ACC112 (cell line): ENCODE measurements at regions not wholly inside any gene's neighbourhood (a gene's known extent, or its start where the extent isn't known, plus 50 kb on each side); places are given as distances from the start of the nearest gene placed in this dataset.
"Not testable (repeated sequence)": the region's sequence is repeated elsewhere in the genome, so short reads cannot be mapped to it uniquely, and the experiment has no call there.

Source experiments
- H2AFZ ChIP-seq: fragments of 200-600 bp; sonication (generic); one replicate; pipeline ENCODE4 v1.6.0; 2017; ENCODE audit warnings: antibody characterized with exemption, low read length; ENCODE audit not compliant: unreplicated experiment
- H3K27ac ChIP-seq: fragments of 200-600 bp; sonication (generic); 2 replicates; pipeline ENCODE4 v1.5.1; 2014; ENCODE audit warnings: low read depth, mild to moderate bottlenecking, antibody characterized with exemption, low read length, moderate library complexity
- H3K27me3 ChIP-seq: fragments of 200-600 bp; sonication (generic); 2 replicates; pipeline ENCODE4 v1.6.1; 2014; ENCODE audit warnings: mild to moderate bottlenecking, antibody characterized with exemption, low read length, moderate library complexity, mixed read lengths; ENCODE audit not compliant: insufficient read depth
- H3K36me3 ChIP-seq: fragments of 200-600 bp; sonication (generic); 2 replicates; pipeline ENCODE4 v1.6.1; 2016; ENCODE audit warnings: mild to moderate bottlenecking, antibody characterized with exemption, low read length, moderate library complexity, mixed read lengths; ENCODE audit not compliant: insufficient read depth
- H3K4me1 ChIP-seq: fragments of 200-600 bp; sonication (generic); one replicate; pipeline ENCODE4 v1.6.1; 2016; ENCODE audit warnings: low read length, mixed read lengths; ENCODE audit not compliant: insufficient read depth, unreplicated experiment, control insufficient read depth
- H3K4me3 ChIP-seq: fragments of 200-600 bp; sonication (generic); 2 replicates; pipeline ENCODE4 v1.5.1; 2014; ENCODE audit warnings: mild to moderate bottlenecking, low read depth, low read length
- H3K79me2 ChIP-seq: fragments of 200-600 bp; sonication (generic); one replicate; pipeline ENCODE4 v1.6.0; 2016; ENCODE audit warnings: low read length; ENCODE audit not compliant: control insufficient read depth, unreplicated experiment, insufficient read depth

- no peaks in the 10 kb centered on the region for H3K79me2 ChIP-seq
- no peaks in the 10 kb centered on the region for H3K4me1 ChIP-seq
- H3K36me3 ChIP-seq: no peaks in the 10 kb centered on the region; the same call in 1 of the 2 replicates
- H2AFZ ChIP-seq: no peak overlapping the region
- no peak overlapping the region for H3K27ac ChIP-seq
- no peaks in the 10 kb centered on the region for H3K27me3 ChIP-seq
- H3K4me3 ChIP-seq: no peak overlapping the region
Observed at GRCh38 chr3:81068546-81068945, 692.9 kb downstream of the GBE1 start.

- no peak overlapping the region for H3K27ac ChIP-seq
- H3K4me1 ChIP-seq: no peaks in the 10 kb centered on the region
- no peak overlapping the region for H2AFZ ChIP-seq
- H3K79me2 ChIP-seq: no peaks in the 10 kb centered on the region
- no peaks in the 10 kb centered on the region for H3K27me3 ChIP-seq
- H3K36me3 ChIP-seq: no peaks in the 10 kb centered on the region
- no peak overlapping the region for H3K4me3 ChIP-seq
Observed at GRCh38 chr3:81063896-81064295, 697.5 kb downstream of the GBE1 start.

- not testable (repeated sequence) for H3K79me2 ChIP-seq, H3K27ac ChIP-seq, H3K4me3 ChIP-seq, H3K36me3 ChIP-seq, H2AFZ ChIP-seq, H3K4me1 ChIP-seq, H3K27me3 ChIP-seq
Observed at GRCh38 chr3:81051133-81051532, 710.3 kb downstream of the GBE1 start.

- peaks cover 13% of the 10 kb centered on the region for H3K4me1 ChIP-seq
- no peaks in the 10 kb centered on the region for H3K27me3 ChIP-seq
- H3K27ac ChIP-seq: no peak overlapping the region
- peak overlapping the region; percentile 68 for H2AFZ ChIP-seq
- no peaks in the 10 kb centered on the region for H3K36me3 ChIP-seq
- H3K4me3 ChIP-seq: no peak overlapping the region
- H3K79me2 ChIP-seq: no peaks in the 10 kb centered on the region
Observed at GRCh38 chr3:81048058-81048665, 713.3 kb downstream of the GBE1 start.

DNA sequence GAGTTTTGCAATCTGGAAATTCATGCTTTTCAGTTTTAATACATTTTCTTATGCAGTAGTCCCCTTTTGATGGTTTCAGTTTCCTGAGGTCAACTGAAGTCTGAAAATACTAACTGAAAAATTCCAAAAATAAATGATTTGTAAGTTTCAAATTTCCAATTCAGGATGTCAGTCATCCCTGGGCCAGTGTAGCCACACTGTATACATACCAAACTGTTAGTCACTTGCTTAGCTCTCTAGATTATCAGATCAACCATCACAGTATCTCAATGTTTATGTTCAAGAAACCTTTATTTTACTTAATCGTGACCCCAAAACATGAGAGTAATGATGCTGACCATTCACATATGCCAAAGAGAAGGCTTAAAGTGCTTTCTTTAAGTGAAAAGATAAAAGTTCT is 715.5 kb downstream of the GBE1 start:
- no peak overlapping the region for H3K4me3 ChIP-seq
- peaks cover 13% of the 10 kb centered on the region for H3K4me1 ChIP-seq
- H3K79me2 ChIP-seq: no peaks in the 10 kb centered on the region
- no peaks in the 10 kb centered on the region for H3K27me3 ChIP-seq
- H3K27ac ChIP-seq: no peak overlapping the region
- peak overlapping the region; percentile 36 for H2AFZ ChIP-seq
- H3K36me3 ChIP-seq: no peaks in the 10 kb centered on the region

GRCh38 chr3:81045246-81045645 is 716.2 kb downstream of the GBE1 start:
- no peaks in the 10 kb centered on the region for H3K27me3 ChIP-seq
- no peak overlapping the region for H3K4me3 ChIP-seq
- no peaks in the 10 kb centered on the region for H3K79me2 ChIP-seq
- H3K36me3 ChIP-seq: no peaks in the 10 kb centered on the region
- no peak overlapping the region for H3K27ac ChIP-seq
- peak overlapping the region; percentile 40 for H2AFZ ChIP-seq
- peaks cover 13% of the 10 kb centered on the region for H3K4me1 ChIP-seq

GRCh38 chr3:81043660-81044199 is 717.7 kb downstream of the GBE1 start:
- no peaks in the 10 kb centered on the region for H3K36me3 ChIP-seq
- H3K27ac ChIP-seq: no peak overlapping the region
- H3K79me2 ChIP-seq: no peaks in the 10 kb centered on the region
- no peaks in the 10 kb centered on the region; the same call in 1 of the 2 replicates for H3K27me3 ChIP-seq
- peaks cover 13% of the 10 kb centered on the region for H3K4me1 ChIP-seq
- H3K4me3 ChIP-seq: no peak overlapping the region
- H2AFZ ChIP-seq: no peak overlapping the region

GRCh38 chr3:81043009-81043408 is 718.4 kb downstream of the GBE1 start:
- H3K27ac ChIP-seq: no peak overlapping the region

GRCh38 chr3:81041331-81041730 is 720.1 kb downstream of the GBE1 start:
- Histone ChIP-seq H3K79me2 (no peaks in the 10 kb centered on the region), H3K36me3 (no peaks in the 10 kb centered on the region), H3K4me3 (no peak overlapping the region), H3K27ac (no peak overlapping the region), H2AFZ (no peak overlapping the region), H3K4me1 (peaks cover 12% of the 10 kb centered on the region), H3K27me3 (no peaks in the 10 kb centered on the region; the same call in 1 of the 2 replicates)

More at GRCh38 chr3:81043009-81043408, 718.4 kb downstream of the GBE1 start:
- Histone ChIP-seq H3K79me2 (no peaks in the 10 kb centered on the region), H3K4me1 (peaks cover 13% of the 10 kb centered on the region), H2AFZ (no peak overlapping the region), H3K27me3 (no peaks in the 10 kb centered on the region; the same call in 1 of the 2 replicates), H3K4me3 (no peak overlapping the region), H3K36me3 (no peaks in the 10 kb centered on the region)

DNA sequence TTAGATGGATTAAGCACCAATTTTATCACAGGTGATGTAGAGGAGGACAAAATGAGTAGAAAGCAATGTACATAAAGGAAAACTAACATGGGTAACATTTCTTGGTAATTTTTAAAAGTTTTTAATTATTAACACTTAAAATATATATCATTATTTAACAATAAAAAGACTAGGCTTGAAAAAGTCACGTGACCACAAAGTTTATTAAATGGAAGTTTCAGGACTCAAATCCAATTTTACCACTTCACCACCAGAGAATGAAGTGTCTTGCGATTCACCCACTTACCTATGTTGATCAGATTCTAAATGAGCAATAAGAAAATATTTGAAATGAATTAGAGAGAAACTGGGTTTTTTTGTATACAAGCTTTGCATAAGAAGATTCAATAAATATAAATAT is 721.3 kb downstream of the GBE1 start:
- H3K79me2 ChIP-seq: no peaks in the 10 kb centered on the region
- H3K4me3 ChIP-seq: no peak overlapping the region
- no peak overlapping the region for H3K27ac ChIP-seq
- no peaks in the 10 kb centered on the region for H3K4me1 ChIP-seq
- no peaks in the 10 kb centered on the region for H3K36me3 ChIP-seq
- no peaks in the 10 kb centered on the region; the same call in 1 of the 2 replicates for H3K27me3 ChIP-seq
- H2AFZ ChIP-seq: no peak overlapping the region

- Histone ChIP-seq H3K27ac (no peak overlapping the region), H2AFZ (peak overlapping the region; percentile 95), H3K79me2 (no peaks in the 10 kb centered on the region), H3K36me3 (no peaks in the 10 kb centered on the region), H3K27me3 (no peaks in the 10 kb centered on the region), H3K4me3 (peak overlapping the region; percentile 62; the same call in 1 of the 2 replicates), H3K4me1 (no peaks in the 10 kb centered on the region)
Observed at GRCh38 chr3:81033684-81034083, 727.8 kb downstream of the GBE1 start.
